ENCODE measurements at regions not wholly inside any gene's neighbourhood (a gene's known extent, or its start where the extent isn't known, plus 50 kb on each side); places are given as distances from the start of the nearest gene placed in this dataset.
"Not testable (repeated sequence)": the region's sequence is repeated elsewhere in the genome, so short reads cannot be mapped to it uniquely, and the experiment has no call there.

DNA sequence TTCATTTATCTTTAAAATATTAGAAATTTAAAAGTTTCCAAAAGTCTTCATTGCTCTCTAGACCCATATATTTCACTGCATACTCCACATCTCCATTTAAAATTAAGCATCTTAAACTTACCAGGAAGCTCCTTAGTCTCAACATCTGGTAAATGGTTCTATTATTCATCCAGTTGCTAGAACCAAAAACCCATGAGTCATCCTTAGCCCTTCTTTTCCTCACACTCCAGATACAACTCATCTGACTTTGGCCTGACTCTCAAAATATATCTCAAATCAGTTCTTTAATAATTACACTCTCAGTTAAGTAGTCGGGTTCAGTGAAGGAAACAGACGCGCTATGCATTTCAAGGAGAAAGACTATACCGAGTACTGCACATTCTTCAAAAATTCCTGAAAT, 110.2 kb upstream of the COX7C start:
- Histone ChIP-seq H3K79me2 (ENCODE audit: control insufficient read depth, insufficient read depth, low read length) (no peaks in the 10 kb centered on the region), H3K27ac (ENCODE audit: control insufficient read depth, insufficient read depth) (no peak overlapping the region), H4K20me1 (ENCODE audit: control insufficient read depth, insufficient read depth) (no peaks in the 10 kb centered on the region), H2AFZ (ENCODE audit: control insufficient read depth, low read depth, low read length) (no peak overlapping the region), H3K4me3 (no peak overlapping the region), H3K27me3 (replicated peaks in 1 of 2; ENCODE audit: control insufficient read depth in 2 of 2, insufficient read depth in 2 of 2, low read length in 1 of 2) (no peaks in the 10 kb centered on the region), H3K36me3 (ENCODE audit: control insufficient read depth in 2 of 2, insufficient read depth in 2 of 2, low read length in 1 of 2) (no peaks in the 10 kb centered on the region), H3K9me3 (replicated peaks; ENCODE audit: control insufficient read depth, insufficient read depth, low read length) (no peaks in the 10 kb centered on the region), H3K9ac (ENCODE audit: control insufficient read depth, insufficient read depth, low read length) (no peak overlapping the region), H3K4me2 (ENCODE audit: control insufficient read depth, insufficient read depth) (no peak overlapping the region), H3K4me1 (ENCODE audit: control insufficient read depth, insufficient read depth, low read length) (no peaks in the 10 kb centered on the region)
- ChIA-PET SMC1A (ENCODE audit: uncharacterized antibody, unreplicated experiment) (no interaction called here), CTCF (no interaction called here), RAD21 (ENCODE audit: unreplicated experiment) (no interaction called here), POLR2A (no interaction called here)
- in situ Hi-C loops (cut with MboI), result no loop called here
- BruUV-seq (replicated peaks), result no TSS peak
- no peak for FAIRE-seq
- intact Hi-C loops (cut with micrococcal nuclease; ENCODE audit: unreplicated experiment), result no loop called here
- no peak for TF ChIP-seq RCOR1 (conservative IDR thresholded peaks at IDR 0.05; ENCODE audit: low read depth, low read length)
- WGBS (ENCODE audit: insufficient coverage, insufficient replicate concordance, low lambda C conversion rate, missing lambda C conversion rate), result 80% methylated on average over 4 of the region's 4 CpGs
- ATAC-seq, result no peak
- no peak for DNase-seq (ENCODE audit: low read depth, low spot score)

DNA sequence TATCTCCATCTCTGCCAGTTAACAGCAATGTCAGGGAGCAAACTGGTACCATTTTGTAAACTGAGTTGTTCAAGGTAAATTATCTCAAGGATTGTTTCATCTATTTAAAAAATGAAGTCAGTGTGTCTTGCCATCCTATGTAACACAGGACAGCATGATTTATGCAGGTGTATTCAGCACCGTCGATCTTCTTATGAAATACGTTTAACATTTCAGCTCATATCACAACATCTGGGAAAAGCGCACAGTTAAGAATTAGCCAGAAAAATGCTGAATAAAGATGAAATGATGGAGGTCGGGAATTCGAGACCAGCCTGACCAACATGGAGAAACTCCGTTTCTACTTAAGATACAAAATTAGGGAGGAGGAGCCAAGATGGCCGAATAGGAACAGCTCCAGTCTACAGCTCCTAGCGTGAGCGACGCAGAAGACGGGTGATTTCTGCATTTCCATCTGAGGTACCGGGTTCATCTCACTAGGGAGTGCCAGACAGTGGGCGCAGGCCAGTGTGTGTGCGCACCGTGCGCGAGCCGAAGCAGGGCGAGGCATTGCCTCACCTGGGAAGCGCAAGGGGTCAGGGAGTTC, 107.3 kb upstream of the COX7C start:
- H2AFZ ChIP-seq (ENCODE audit: control insufficient read depth, low read depth, low read length); H3K4me1 ChIP-seq (ENCODE audit: control insufficient read depth, insufficient read depth, low read length); RAD21 ChIA-PET (ENCODE audit: unreplicated experiment); intact Hi-C loops (cut with micrococcal nuclease; ENCODE audit: unreplicated experiment); H3K79me2 ChIP-seq (ENCODE audit: control insufficient read depth, insufficient read depth, low read length); SMC1A ChIA-PET (ENCODE audit: uncharacterized antibody, unreplicated experiment); H3K9me3 ChIP-seq (replicated peaks; ENCODE audit: control insufficient read depth, insufficient read depth, low read length); ATAC-seq; H3K4me3 ChIP-seq; H4K20me1 ChIP-seq (ENCODE audit: control insufficient read depth, insufficient read depth); CTCF ChIA-PET; in situ Hi-C loops (cut with MboI); POLR2A ChIA-PET; H3K9ac ChIP-seq (ENCODE audit: control insufficient read depth, insufficient read depth, low read length); H3K27me3 ChIP-seq (replicated peaks in 1 of 2; ENCODE audit: control insufficient read depth in 2 of 2, insufficient read depth in 2 of 2, low read length in 1 of 2); H3K4me2 ChIP-seq (ENCODE audit: control insufficient read depth, insufficient read depth); H3K36me3 ChIP-seq (ENCODE audit: control insufficient read depth in 2 of 2, insufficient read depth in 2 of 2, low read length in 1 of 2); FAIRE-seq; H3K27ac ChIP-seq (ENCODE audit: control insufficient read depth, insufficient read depth); BruUV-seq (replicated peaks); DNase-seq (ENCODE audit: low read depth, low spot score): not testable (repeated sequence)
- 77% methylated on average over 12 of the region's 21 CpGs for WGBS (ENCODE audit: insufficient coverage, insufficient replicate concordance, low lambda C conversion rate, missing lambda C conversion rate)
